Calu3 (cell line): ENCODE measurements at regions not wholly inside any gene's neighbourhood (a gene's known extent, or its start where the extent isn't known, plus 50 kb on each side); places are given as distances from the start of the nearest gene placed in this dataset.

Source experiments
- BruUV-seq: library from RNA; stranded (reverse); fragments of 400-500 nt; replicated peaks from 2 replicates; lab custom pipeline; 2021; lab: Mats Ljungman, UMichigan
- CTCF ChIA-PET: fragments of 300-600 bp; sonication (Branson Sonifier 250); formaldehyde crosslinking; loops from one replicate; lab custom pipeline; 2022; ENCODE audit warnings: antibody characterized with exemption; lab: Charles Lee
- DNase-seq: peaks from one replicate; pipeline ENCODE4 v3.0.0; 2022
- H3K27ac Mint-ChIP-seq: one replicate; pipeline ENCODE4 v1.8.0; 2022; ENCODE audit warnings: mixed read lengths; ENCODE audit not compliant: unreplicated experiment
- H3K27me3 Mint-ChIP-seq: one replicate; pipeline ENCODE4 v1.8.0; 2022; ENCODE audit warnings: mixed read lengths; ENCODE audit not compliant: unreplicated experiment
- H3K36me3 Mint-ChIP-seq: one replicate; pipeline ENCODE4 v1.8.0; 2022; ENCODE audit warnings: mild to moderate bottlenecking, moderate library complexity, mixed read lengths; ENCODE audit not compliant: insufficient read depth, unreplicated experiment
- H3K4me1 Mint-ChIP-seq: one replicate; pipeline ENCODE4 v1.8.0; 2022; ENCODE audit warnings: mild to moderate bottlenecking, low read depth, mixed read lengths; ENCODE audit not compliant: unreplicated experiment
- H3K4me3 Mint-ChIP-seq: one replicate; pipeline ENCODE4 v1.8.0; 2022; ENCODE audit warnings: mild to moderate bottlenecking, low read depth, moderate library complexity, mixed read lengths; ENCODE audit not compliant: unreplicated experiment
- H3K9me3 Mint-ChIP-seq: one replicate; pipeline ENCODE4 v1.8.0; 2022; ENCODE audit warnings: low read depth, mixed read lengths; ENCODE audit not compliant: unreplicated experiment
- CTCF ChIP-seq: fragments of 200-600 bp; IDR thresholded peaks from one replicate; pipeline ENCODE4 v1.8.0; 2022; ENCODE audit warnings: antibody characterized with exemption; ENCODE audit not compliant: unreplicated experiment
- intact Hi-C: fragments of 100-400 bp; cut with micrococcal nuclease; formaldehyde crosslinking; loops from one replicate; pipeline ENCODE4 v1.10.0; 2022; ENCODE audit not compliant: unreplicated experiment

DNA sequence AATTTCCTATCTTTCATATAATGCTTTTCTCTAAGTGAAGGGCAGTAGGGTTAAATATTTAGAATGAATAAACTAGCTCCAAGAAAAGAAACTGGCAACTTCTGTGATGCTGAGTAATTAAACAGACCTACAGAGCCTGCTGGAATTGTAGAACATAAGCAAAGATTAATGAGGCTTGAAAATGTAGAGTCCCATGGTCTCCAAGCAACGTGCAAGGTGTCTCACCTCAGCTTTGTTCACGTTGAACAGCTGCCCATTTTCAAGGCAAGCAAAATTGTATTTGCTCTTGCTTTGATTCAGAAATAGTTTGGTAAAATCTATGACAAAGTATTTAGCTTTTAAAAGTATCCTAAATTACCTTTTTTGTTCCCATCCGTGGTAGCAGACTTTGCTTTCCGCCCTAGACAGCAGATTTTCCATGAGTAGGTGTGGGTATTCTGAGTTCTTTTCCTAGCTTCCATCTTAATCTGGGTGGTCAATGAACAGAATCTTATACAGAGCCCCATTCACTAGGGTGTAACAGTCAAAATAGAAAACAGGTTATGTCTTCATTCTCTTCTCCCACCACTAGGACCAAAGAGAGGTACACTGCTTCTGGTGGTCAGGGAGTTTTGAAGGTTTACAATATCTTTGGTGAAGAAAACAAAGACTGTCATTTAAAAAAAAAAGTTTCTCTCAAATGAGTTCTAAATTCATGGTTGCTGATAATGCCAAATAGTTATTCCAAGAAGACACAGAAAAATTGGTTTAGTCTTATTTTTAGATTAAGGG is 52.1 kb upstream of the TYRP1 start:
- H3K27ac Mint-ChIP-seq = no peak overlapping the region
- DNase-seq = no peak
- CTCF ChIA-PET = no interaction called here

More for the DNA sequence above, 52.1 kb upstream of the TYRP1 start:
- Mint-ChIP-seq H3K4me1 (no peaks in the 10 kb centered on the region), H3K9me3 (no peaks in the 10 kb centered on the region), H3K36me3 (no peaks in the 10 kb centered on the region), H3K27me3 (peaks cover 12% of the 10 kb centered on the region), H3K4me3 (no peak overlapping the region)
- BruUV-seq = no TSS peak
- intact Hi-C loops = loop anchor here (2.0 kb wide), 1 partner anchor 86 kb away; no protein-coding TSS in a partner anchor
- no peak for TF ChIP-seq CTCF
